H54 (cell line): ENCODE measurements at regions not wholly inside any gene's neighbourhood (a gene's known extent, or its start where the extent isn't known, plus 50 kb on each side); places are given as distances from the start of the nearest gene placed in this dataset.
"Not testable (repeated sequence)": the region's sequence is repeated elsewhere in the genome, so short reads cannot be mapped to it uniquely, and the experiment has no call there.

Source experiments
- DNase-seq: peaks from one replicate; pipeline ENCODE4 v3.0.0; 2011; ENCODE audit warnings: low spot score, mixed read lengths; ENCODE audit not compliant: insufficient read length
- FAIRE-seq: peaks from 3 replicates; lab custom pipeline; 2011; peaks lifted over from hg19 to GRCh38; lab: Jason Lieb, UNC
- POLR2A ChIP-seq: IDR thresholded peaks from 2 replicates; pipeline ENCODE4 v1.6.1; 2011; ENCODE audit warnings: low read depth, mild to moderate bottlenecking, low read length

DNA sequence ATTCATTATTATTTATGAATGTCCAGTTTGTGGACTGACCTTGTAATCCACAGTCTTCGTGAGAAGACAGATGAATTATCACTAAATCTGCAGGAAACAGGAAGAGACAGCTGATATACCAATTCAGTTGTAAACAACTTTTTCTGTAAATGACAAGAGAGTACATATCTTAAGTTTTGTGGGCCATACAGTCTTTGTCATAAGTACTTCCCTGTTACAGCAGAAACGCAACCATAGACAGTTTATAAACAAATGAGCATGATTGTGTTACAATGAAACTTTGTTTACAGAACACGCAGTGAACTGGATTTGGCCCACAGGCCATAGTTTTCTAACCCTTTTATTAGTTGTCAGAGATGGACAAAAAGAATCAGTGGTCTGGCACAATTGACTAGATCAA, 443.4 kb downstream of the PDGFC start:
- no peak for TF ChIP-seq POLR2A
- DNase-seq (no peak), FAIRE-seq (no peak)

DNA sequence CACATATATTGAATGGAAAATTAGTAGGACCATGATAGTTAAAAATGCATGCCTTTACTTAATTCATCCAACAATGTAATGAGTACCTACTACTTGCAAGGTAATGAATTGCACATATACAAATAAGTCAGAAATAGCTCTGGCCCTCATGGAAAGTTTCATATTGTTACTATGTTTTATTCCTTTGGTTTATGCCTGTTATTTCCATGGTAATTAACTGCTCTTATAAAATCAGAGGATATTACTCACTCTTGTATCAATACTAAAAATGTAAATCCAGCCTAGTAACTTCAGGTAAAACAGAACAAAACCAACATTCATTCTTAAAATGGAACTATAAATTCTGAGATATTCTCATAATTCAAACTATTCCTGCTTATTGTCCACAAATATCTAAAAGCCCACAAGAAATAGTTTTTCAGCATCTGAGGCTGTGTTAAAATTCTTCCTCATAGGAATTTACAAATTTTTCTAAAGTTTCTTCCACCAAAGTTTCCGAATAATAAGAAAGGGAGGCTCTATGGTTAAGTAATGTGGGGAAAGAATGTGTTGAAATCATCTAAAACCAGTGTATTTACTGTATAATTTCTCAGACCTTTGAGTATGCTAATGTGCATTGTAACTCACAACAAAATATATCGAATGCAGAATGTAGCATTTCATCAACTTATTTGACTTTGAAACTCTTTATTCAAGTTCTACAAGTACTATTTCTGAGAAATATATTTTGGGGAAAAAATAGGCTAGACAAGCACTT, 444.2 kb downstream of the PDGFC start:
- no peak for FAIRE-seq

GRCh38 chr4:156523991-156524390, 447.6 kb downstream of the PDGFC start:
- FAIRE-seq = no peak
- DNase-seq = no peak
- TF ChIP-seq POLR2A = no peak

More for the DNA sequence above, 444.2 kb downstream of the PDGFC start:
- no peak for DNase-seq
- TF ChIP-seq POLR2A = no peak

DNA sequence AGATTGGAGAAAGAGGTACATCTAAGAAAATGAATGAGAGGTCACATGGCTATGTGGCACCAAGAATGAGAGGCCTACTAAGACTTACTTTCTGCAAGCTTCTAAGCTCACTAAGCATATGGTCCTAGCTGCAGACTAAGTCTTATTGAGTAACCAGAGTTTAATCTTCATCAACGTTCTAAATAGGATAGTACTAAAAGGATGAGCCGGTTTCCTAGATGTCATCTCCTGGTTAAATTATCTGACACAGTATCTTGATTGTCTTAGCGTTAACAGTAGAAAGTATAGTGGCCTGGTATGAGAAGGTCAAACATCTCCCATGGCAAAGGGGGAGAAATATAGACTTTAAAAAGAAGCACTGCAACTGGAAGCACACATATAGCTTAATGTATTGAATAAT, 448.1 kb downstream of the PDGFC start:
- no peak for DNase-seq
- no peak for FAIRE-seq
- TF ChIP-seq POLR2A = no peak

- FAIRE-seq = no peak
- DNase-seq = no peak
- no peak for TF ChIP-seq POLR2A
Observed at GRCh38 chr4:156521631-156522030, 450.0 kb downstream of the PDGFC start.

GRCh38 chr4:156517956-156518355, 453.6 kb downstream of the PDGFC start:
- no peak for FAIRE-seq
- no peak for TF ChIP-seq POLR2A
- DNase-seq = no peak

- DNase-seq (no peak), FAIRE-seq (no peak)
- TF ChIP-seq POLR2A = no peak
Observed at GRCh38 chr4:156517546-156517945, 454.1 kb downstream of the PDGFC start.

- no peak for DNase-seq
- no peak for FAIRE-seq
Observed at GRCh38 chr4:156516698-156517097, 454.9 kb downstream of the PDGFC start.

DNA sequence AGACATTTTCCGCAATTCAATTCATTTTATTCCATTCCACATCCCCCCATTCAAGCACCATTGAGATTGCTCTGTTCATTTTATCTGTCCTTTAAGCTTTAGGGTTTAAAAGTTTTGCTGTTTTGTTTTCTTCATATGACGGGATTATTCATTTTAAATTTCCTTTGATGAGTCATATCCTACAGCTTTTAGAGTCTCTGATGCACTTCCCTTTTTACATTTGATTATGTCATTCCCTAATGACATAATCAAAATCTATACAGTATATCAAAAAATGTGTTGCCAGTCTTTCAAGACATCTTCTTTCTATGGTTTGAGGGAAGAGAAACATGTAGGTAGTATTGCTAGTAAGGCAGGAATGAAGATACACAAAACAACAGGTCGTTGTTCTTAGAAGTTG, 456.3 kb downstream of the PDGFC start:
- no peak for TF ChIP-seq POLR2A
- FAIRE-seq = no peak
- DNase-seq = no peak

More at GRCh38 chr4:156516698-156517097, 454.9 kb downstream of the PDGFC start:
- TF ChIP-seq POLR2A = no peak

DNA sequence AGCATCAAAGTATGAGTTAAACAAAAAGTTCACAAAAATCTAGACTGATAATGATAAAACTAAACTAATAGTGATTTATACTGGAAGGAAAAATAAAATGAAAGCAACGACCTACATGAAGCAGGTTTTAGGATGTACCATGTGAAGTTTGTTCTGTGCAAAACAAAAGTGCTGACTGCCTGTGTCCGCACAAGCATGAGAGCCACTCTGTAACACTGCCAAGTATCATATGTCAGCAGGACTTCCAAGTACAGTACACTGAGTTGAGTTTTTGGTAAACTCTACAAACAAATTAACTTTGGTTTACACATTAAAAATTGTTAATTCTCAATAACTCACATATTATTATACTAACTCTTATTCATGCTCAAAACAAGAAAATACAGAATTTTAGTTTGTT, 459.0 kb downstream of the PDGFC start:
- no peak for DNase-seq
- TF ChIP-seq POLR2A = no peak
- no peak for FAIRE-seq

DNA sequence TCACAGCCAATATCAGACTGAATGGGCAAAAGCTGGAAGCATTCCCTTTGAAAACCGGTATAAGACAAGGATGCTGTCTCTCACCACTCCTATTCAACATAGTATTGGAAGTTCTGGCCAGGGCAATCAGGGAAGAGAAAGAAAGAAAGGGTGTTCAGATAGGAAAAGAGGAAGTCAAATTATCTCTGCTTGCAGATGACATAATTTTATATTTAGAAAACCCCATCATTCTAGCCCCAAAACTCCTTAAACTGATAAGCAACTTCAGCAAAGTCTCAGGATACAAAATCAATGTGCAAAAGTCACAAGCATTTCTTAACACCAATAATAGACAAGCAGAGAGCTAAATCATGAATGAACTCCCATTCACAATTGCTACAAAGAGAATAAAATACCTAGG, 461.7 kb downstream of the PDGFC start:
- FAIRE-seq, DNase-seq: not testable (repeated sequence)

DNA sequence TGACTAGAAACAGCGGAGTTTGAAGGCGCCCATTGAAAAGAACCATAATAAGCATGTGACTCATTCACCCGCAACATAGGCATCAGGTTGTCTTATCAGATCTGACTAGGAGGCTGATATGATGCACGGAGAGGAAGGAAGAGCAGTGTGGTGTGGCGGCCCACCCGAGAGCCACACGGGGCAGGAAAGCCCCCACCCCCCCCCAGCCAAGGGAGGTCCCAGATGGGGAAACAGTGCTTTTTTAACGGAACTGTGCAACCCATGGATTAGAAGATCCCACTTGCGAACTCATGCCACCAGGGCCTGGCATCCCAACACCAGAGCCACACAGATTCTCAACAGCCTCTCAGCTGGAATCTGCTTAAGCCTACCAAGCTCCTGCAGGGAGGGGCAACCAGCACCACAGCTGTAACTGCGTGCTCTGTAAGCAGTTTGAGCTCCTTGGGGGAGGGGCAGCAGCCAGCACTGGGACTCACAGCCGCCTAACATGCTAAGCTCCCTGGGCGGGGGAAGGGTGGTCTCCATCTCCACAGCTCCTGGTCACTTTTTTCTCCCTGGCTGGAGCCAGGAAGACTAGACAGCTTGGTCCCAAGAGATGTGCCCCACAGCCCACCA, 466.2 kb downstream of the PDGFC start:
- DNase-seq = peak; percentile 5
- FAIRE-seq = peak; percentile 81

GRCh38 chr4:156503119-156503518, 468.5 kb downstream of the PDGFC start:
- TF ChIP-seq POLR2A = no peak
- DNase-seq = no peak

More for the DNA sequence above, 466.2 kb downstream of the PDGFC start:
- no peak for TF ChIP-seq POLR2A

DNA sequence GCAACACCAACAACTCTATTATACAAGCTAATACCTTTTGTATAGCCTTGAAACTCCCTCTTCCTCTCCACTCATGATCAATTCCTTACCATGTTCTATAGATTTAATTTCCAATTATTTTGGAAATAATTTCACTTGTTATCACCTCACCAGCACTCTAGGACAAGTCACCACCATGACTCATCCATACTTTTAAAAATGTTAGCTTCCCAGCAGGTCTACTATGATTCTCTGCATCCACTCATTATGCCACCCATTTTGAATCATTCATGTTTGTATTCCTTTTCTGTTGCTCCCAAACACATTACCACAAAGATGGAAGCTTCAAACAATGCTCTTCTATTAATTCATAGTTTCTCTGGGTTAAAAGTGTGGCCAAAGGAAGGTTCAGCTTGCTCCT, 469.6 kb downstream of the PDGFC start:
- DNase-seq (no peak), FAIRE-seq (no peak)
- TF ChIP-seq POLR2A = no peak

More at GRCh38 chr4:156503119-156503518, 468.5 kb downstream of the PDGFC start:
- FAIRE-seq = no peak

DNA sequence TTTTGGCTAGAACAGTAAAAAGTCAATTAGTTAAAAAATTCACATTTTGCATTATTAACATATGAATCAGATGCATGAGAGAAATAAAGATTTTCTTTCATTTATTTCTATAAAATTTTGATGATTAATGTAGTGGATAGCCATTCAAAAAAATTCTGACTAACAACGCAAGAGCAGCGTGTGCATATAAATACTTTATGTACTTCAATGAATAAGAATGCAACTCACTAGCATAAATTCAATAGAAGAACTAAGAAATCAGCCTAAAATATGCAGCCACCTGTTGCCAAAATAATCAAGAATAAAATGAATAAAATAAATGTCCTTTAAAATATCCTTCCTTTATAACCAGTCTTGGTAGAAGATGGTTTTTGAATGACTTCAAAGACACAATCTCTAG, 471.9 kb downstream of the PDGFC start:
- DNase-seq (no peak), FAIRE-seq (no peak)
- TF ChIP-seq POLR2A = no peak
